ENCODE measurements at regions not wholly inside any gene's neighbourhood (a gene's known extent, or its start where the extent isn't known, plus 50 kb on each side); places are given as distances from the start of the nearest gene placed in this dataset.
A peak's percentile ranks its signal among the peaks of the same experiment; 100 is the strongest.

GRCh38 chr4:111883557-111883999 lies 261.7 kb upstream of the FAM241A start:
- Histone ChIP-seq H3K4me3 (ENCODE audit: insufficient read depth, low read length) (no peak overlapping the region), H3K36me3 (ENCODE audit: insufficient read depth, low read length) (no peaks in the 10 kb centered on the region), H3K9me3 (ENCODE audit: low read depth, low read length) (no peaks in the 10 kb centered on the region), H3K79me2 (ENCODE audit: insufficient read depth, low read length) (no peaks in the 10 kb centered on the region), H3K27me3 (ENCODE audit: insufficient read depth, low read length) (no peaks in the 10 kb centered on the region), H4K20me1 (ENCODE audit: insufficient read depth, low read length) (no peaks in the 10 kb centered on the region), H3K4me2 (ENCODE audit: insufficient read depth, low read length) (no peak overlapping the region), H2AFZ (ENCODE audit: low read length) (no peak overlapping the region), H3K27ac (ENCODE audit: low read depth, low read length) (no peak overlapping the region), H3K4me1 (ENCODE audit: insufficient read depth, low read length) (no peaks in the 10 kb centered on the region)
- TF ChIP-seq CTCF (IDR thresholded peaks at IDR 0.05; ENCODE audit: extremely low read depth, low read depth, low read length), result no peak
- no peak for DNase-seq (ENCODE audit: insufficient read length, low spot score, missing footprints)

- H4K20me1 ChIP-seq (ENCODE audit: insufficient read depth, low read length), result no peaks in the 10 kb centered on the region
- no peak for TF ChIP-seq CTCF (IDR thresholded peaks at IDR 0.05; ENCODE audit: extremely low read depth, low read depth, low read length)
- H3K4me3 ChIP-seq (ENCODE audit: insufficient read depth, low read length), result no peak overlapping the region
- no peaks in the 10 kb centered on the region for H3K27me3 ChIP-seq (ENCODE audit: insufficient read depth, low read length)
- no peak overlapping the region for H3K4me2 ChIP-seq (ENCODE audit: insufficient read depth, low read length)
- no peaks in the 10 kb centered on the region for H3K79me2 ChIP-seq (ENCODE audit: insufficient read depth, low read length)
- no peak for DNase-seq (ENCODE audit: insufficient read length, low spot score, missing footprints)
- no peaks in the 10 kb centered on the region for H3K4me1 ChIP-seq (ENCODE audit: insufficient read depth, low read length)
- H3K27ac ChIP-seq (ENCODE audit: low read depth, low read length), result no peak overlapping the region
- H3K9me3 ChIP-seq (ENCODE audit: low read depth, low read length), result no peaks in the 10 kb centered on the region
- H2AFZ ChIP-seq (ENCODE audit: low read length), result no peak overlapping the region
- H3K36me3 ChIP-seq (ENCODE audit: insufficient read depth, low read length), result no peaks in the 10 kb centered on the region
These were observed 254.8 kb upstream of the FAM241A start for GRCh38 chr4:111890412-111890811.

DNA sequence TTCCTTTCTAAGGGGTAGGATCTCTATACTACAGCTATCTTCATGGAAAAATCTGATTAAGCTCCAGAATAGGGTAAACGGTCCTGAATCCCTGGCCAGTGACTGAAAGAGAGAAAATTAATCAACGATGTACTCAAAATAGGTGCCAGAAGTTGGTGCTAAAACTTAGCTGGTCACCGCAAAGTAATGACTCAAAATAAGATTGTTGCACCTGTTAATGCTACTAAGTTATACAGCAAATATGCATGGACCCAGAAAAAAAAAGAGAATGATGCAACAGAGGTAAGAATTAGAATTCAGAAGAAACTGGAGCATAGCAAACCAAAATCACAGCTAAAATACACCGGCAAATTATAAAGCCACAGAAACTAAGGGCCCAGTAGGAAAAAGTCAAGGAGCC lies 239.7 kb upstream of the FAM241A start:
- H3K9me3 ChIP-seq (ENCODE audit: low read depth, low read length), result no peaks in the 10 kb centered on the region
- no peaks in the 10 kb centered on the region for H4K20me1 ChIP-seq (ENCODE audit: insufficient read depth, low read length)
- no peak for DNase-seq (ENCODE audit: insufficient read length, low spot score, missing footprints)
- no peak overlapping the region for H3K4me2 ChIP-seq (ENCODE audit: insufficient read depth, low read length)
- no peaks in the 10 kb centered on the region for H3K4me1 ChIP-seq (ENCODE audit: insufficient read depth, low read length)
- H3K4me3 ChIP-seq (ENCODE audit: insufficient read depth, low read length), result no peak overlapping the region
- H3K79me2 ChIP-seq (ENCODE audit: insufficient read depth, low read length), result no peaks in the 10 kb centered on the region
- TF ChIP-seq CTCF (IDR thresholded peaks at IDR 0.05; ENCODE audit: extremely low read depth, low read depth, low read length), result no peak
- H3K27ac ChIP-seq (ENCODE audit: low read depth, low read length), result no peak overlapping the region
- no peaks in the 10 kb centered on the region for H3K27me3 ChIP-seq (ENCODE audit: insufficient read depth, low read length)
- no peak overlapping the region for H2AFZ ChIP-seq (ENCODE audit: low read length)
- no peaks in the 10 kb centered on the region for H3K36me3 ChIP-seq (ENCODE audit: insufficient read depth, low read length)

GRCh38 chr4:111919639-111920038 lies 225.6 kb upstream of the FAM241A start:
- DNase-seq (ENCODE audit: insufficient read length, low spot score, missing footprints), result peak; percentile 4
- no peak overlapping the region for H3K4me2 ChIP-seq (ENCODE audit: insufficient read depth, low read length)
- no peak overlapping the region for H3K4me3 ChIP-seq (ENCODE audit: insufficient read depth, low read length)
- H4K20me1 ChIP-seq (ENCODE audit: insufficient read depth, low read length), result no peaks in the 10 kb centered on the region
- no peaks in the 10 kb centered on the region for H3K79me2 ChIP-seq (ENCODE audit: insufficient read depth, low read length)
- no peak overlapping the region for H2AFZ ChIP-seq (ENCODE audit: low read length)
- no peaks in the 10 kb centered on the region for H3K27me3 ChIP-seq (ENCODE audit: insufficient read depth, low read length)
- TF ChIP-seq CTCF (IDR thresholded peaks at IDR 0.05; ENCODE audit: extremely low read depth, low read depth, low read length), result no peak
- H3K4me1 ChIP-seq (ENCODE audit: insufficient read depth, low read length), result no peaks in the 10 kb centered on the region
- H3K36me3 ChIP-seq (ENCODE audit: insufficient read depth, low read length), result no peaks in the 10 kb centered on the region
- H3K9me3 ChIP-seq (ENCODE audit: low read depth, low read length), result no peaks in the 10 kb centered on the region
- H3K27ac ChIP-seq (ENCODE audit: low read depth, low read length), result no peak overlapping the region

Data from osteoblast (primary cell).